Muscle layer of colon (tissue), 2 donors: ENCODE measurements at regions not wholly inside any gene's neighbourhood (a gene's known extent, or its start where the extent isn't known, plus 50 kb on each side); places are given as distances from the start of the nearest gene placed in this dataset.

Experiments
- H3K27ac ChIP-seq: one replicate; pipeline ENCODE4 v1.7.0; 2013; ENCODE audit warnings: low read depth, mild to moderate bottlenecking, low read length, moderate library complexity
- H3K27me3 ChIP-seq, 2 donors: one replicate each; pipeline ENCODE4 v1.7.0; 2013; ENCODE audit warnings: low read length in 2 of 2, mild to moderate bottlenecking in 2 of 2; ENCODE audit not compliant: insufficient read depth in 2 of 2, control insufficient read depth in 1 of 2
- H3K36me3 ChIP-seq: one replicate; pipeline ENCODE4 v1.7.0; 2013; ENCODE audit warnings: mild to moderate bottlenecking, low read length; ENCODE audit not compliant: insufficient read depth
- H3K4me1 ChIP-seq: one replicate; pipeline ENCODE4 v1.7.0; 2013; ENCODE audit warnings: mild to moderate bottlenecking, low read length; ENCODE audit not compliant: insufficient read depth
- H3K4me3 ChIP-seq, 2 donors: one replicate each; pipeline ENCODE4 v1.7.0; 2013; ENCODE audit warnings: low read length in 2 of 2, low read depth in 1 of 2, mild to moderate bottlenecking in 1 of 2, moderate library complexity in 1 of 2
- H3K9ac ChIP-seq: one replicate; pipeline ENCODE4 v1.7.0; 2013; ENCODE audit warnings: low read length
- H3K9me3 ChIP-seq: one replicate; pipeline ENCODE4 v1.7.0; 2013; ENCODE audit warnings: mild to moderate bottlenecking, low read length
- donor health status: abdominal sarcoma.
- donor health status: Adenocarcinoma of cecum.

- Histone ChIP-seq H3K4me1 (no peaks in the 10 kb centered on the region), H3K9me3 (no peaks in the 10 kb centered on the region), H3K27ac (no peak overlapping the region), H3K4me3 (no peak overlapping the region), H3K36me3 (no peaks in the 10 kb centered on the region), H3K9ac (no peak overlapping the region), H3K27me3 (no peaks in the 10 kb centered on the region)
These were observed 327.4 kb upstream of the RPS23 start for GRCh38 chr5:82605441-82605973.

- H3K36me3 ChIP-seq, result no peaks in the 10 kb centered on the region
- H3K4me3 ChIP-seq, result no peak overlapping the region
- no peak overlapping the region for H3K27ac ChIP-seq
- no peaks in the 10 kb centered on the region for H3K4me1 ChIP-seq
- no peaks in the 10 kb centered on the region for H3K27me3 ChIP-seq
- H3K9me3 ChIP-seq, result no peaks in the 10 kb centered on the region
- H3K9ac ChIP-seq, result no peak overlapping the region
These were observed 325.2 kb upstream of the RPS23 start for GRCh38 chr5:82603033-82603987.

GRCh38 chr5:82601861-82602260 lies 323.7 kb upstream of the RPS23 start:
- Histone ChIP-seq H3K27ac (no peak overlapping the region), H3K36me3 (no peaks in the 10 kb centered on the region), H3K27me3 (no peaks in the 10 kb centered on the region), H3K4me3 (no peak overlapping the region), H3K9ac (no peak overlapping the region), H3K9me3 (no peaks in the 10 kb centered on the region), H3K4me1 (no peaks in the 10 kb centered on the region)

GRCh38 chr5:82601077-82601476 lies 322.9 kb upstream of the RPS23 start:
- Histone ChIP-seq H3K27me3 (no peaks in the 10 kb centered on the region), H3K9me3 (no peaks in the 10 kb centered on the region), H3K36me3 (no peaks in the 10 kb centered on the region), H3K27ac (no peak overlapping the region), H3K4me1 (no peaks in the 10 kb centered on the region), H3K4me3 (no peak overlapping the region), H3K9ac (no peak overlapping the region)

- Histone ChIP-seq H3K27me3 (no peaks in the 10 kb centered on the region), H3K27ac (no peak overlapping the region), H3K9ac (no peak overlapping the region), H3K36me3 (no peaks in the 10 kb centered on the region), H3K9me3 (no peaks in the 10 kb centered on the region), H3K4me1 (no peaks in the 10 kb centered on the region), H3K4me3 (no peak overlapping the region)
These were observed 321.5 kb upstream of the RPS23 start for GRCh38 chr5:82599692-82600091.

GRCh38 chr5:82599030-82599429 lies 320.9 kb upstream of the RPS23 start:
- no peaks in the 10 kb centered on the region for H3K9me3 ChIP-seq
- no peaks in the 10 kb centered on the region for H3K27me3 ChIP-seq
- H3K36me3 ChIP-seq, result no peaks in the 10 kb centered on the region
- no peak overlapping the region for H3K4me3 ChIP-seq
- no peak overlapping the region for H3K27ac ChIP-seq
- no peaks in the 10 kb centered on the region for H3K4me1 ChIP-seq
- no peak overlapping the region for H3K9ac ChIP-seq

- H3K9me3 ChIP-seq, result no peaks in the 10 kb centered on the region
- H3K9ac ChIP-seq, result no peak overlapping the region
- H3K4me3 ChIP-seq, result no peak overlapping the region
- no peak overlapping the region for H3K27ac ChIP-seq
- no peaks in the 10 kb centered on the region for H3K27me3 ChIP-seq
- no peaks in the 10 kb centered on the region for H3K4me1 ChIP-seq
- no peaks in the 10 kb centered on the region for H3K36me3 ChIP-seq
These were observed 319.3 kb upstream of the RPS23 start for GRCh38 chr5:82597437-82597836.

GRCh38 chr5:82596451-82596850 lies 318.3 kb upstream of the RPS23 start:
- no peak overlapping the region for H3K4me3 ChIP-seq
- no peak overlapping the region for H3K27ac ChIP-seq
- no peaks in the 10 kb centered on the region for H3K9me3 ChIP-seq
- no peak overlapping the region for H3K9ac ChIP-seq
- no peaks in the 10 kb centered on the region for H3K27me3 ChIP-seq
- H3K4me1 ChIP-seq, result no peaks in the 10 kb centered on the region
- no peaks in the 10 kb centered on the region for H3K36me3 ChIP-seq

- H3K27ac ChIP-seq, result no peak overlapping the region
- H3K4me3 ChIP-seq, result no peak overlapping the region
- H3K9me3 ChIP-seq, result no peaks in the 10 kb centered on the region
- H3K4me1 ChIP-seq, result no peaks in the 10 kb centered on the region
- no peak overlapping the region for H3K9ac ChIP-seq
- H3K27me3 ChIP-seq, result no peaks in the 10 kb centered on the region
- H3K36me3 ChIP-seq, result no peaks in the 10 kb centered on the region
These were observed 317.0 kb upstream of the RPS23 start for GRCh38 chr5:82595113-82595512.

GRCh38 chr5:82594097-82594496 lies 315.9 kb upstream of the RPS23 start:
- no peaks in the 10 kb centered on the region for H3K36me3 ChIP-seq
- H3K27me3 ChIP-seq, result no peaks in the 10 kb centered on the region
- no peak overlapping the region for H3K9ac ChIP-seq
- H3K4me1 ChIP-seq, result no peaks in the 10 kb centered on the region
- no peak overlapping the region for H3K4me3 ChIP-seq
- H3K9me3 ChIP-seq, result no peaks in the 10 kb centered on the region
- no peak overlapping the region for H3K27ac ChIP-seq

- no peak overlapping the region for H3K27ac ChIP-seq
- H3K4me3 ChIP-seq, result no peak overlapping the region
- no peaks in the 10 kb centered on the region for H3K4me1 ChIP-seq
- H3K27me3 ChIP-seq, result no peaks in the 10 kb centered on the region
- no peaks in the 10 kb centered on the region for H3K36me3 ChIP-seq
- no peak overlapping the region for H3K9ac ChIP-seq
- H3K9me3 ChIP-seq, result no peaks in the 10 kb centered on the region
These were observed 315.3 kb upstream of the RPS23 start for GRCh38 chr5:82593481-82593880.
